ENCODE measurements at regions not wholly inside any gene's neighbourhood (a gene's known extent, or its start where the extent isn't known, plus 50 kb on each side); places are given as distances from the start of the nearest gene placed in this dataset.

- TF ChIP-seq, protein P1, sequence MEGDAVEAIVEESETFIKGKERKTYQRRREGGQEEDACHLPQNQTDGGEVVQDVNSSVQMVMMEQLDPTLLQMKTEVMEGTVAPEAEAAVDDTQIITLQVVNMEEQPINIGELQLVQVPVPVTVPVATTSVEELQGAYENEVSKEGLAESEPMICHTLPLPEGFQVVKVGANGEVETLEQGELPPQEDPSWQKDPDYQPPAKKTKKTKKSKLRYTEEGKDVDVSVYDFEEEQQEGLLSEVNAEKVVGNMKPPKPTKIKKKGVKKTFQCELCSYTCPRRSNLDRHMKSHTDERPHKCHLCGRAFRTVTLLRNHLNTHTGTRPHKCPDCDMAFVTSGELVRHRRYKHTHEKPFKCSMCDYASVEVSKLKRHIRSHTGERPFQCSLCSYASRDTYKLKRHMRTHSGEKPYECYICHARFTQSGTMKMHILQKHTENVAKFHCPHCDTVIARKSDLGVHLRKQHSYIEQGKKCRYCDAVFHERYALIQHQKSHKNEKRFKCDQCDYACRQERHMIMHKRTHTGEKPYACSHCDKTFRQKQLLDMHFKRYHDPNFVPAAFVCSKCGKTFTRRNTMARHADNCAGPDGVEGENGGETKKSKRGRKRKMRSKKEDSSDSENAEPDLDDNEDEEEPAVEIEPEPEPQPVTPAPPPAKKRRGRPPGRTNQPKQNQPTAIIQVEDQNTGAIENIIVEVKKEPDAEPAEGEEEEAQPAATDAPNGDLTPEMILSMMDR (IDR thresholded peaks at IDR 0.05 in 8 of 11, conservative IDR thresholded peaks at IDR 0.05 in 3 of 11), result no peak
- TF ChIP-seq POLR2A (IDR thresholded peaks at IDR 0.05) (no peak), POLR2AphosphoS5 (IDR thresholded peaks at IDR 0.05) (no peak)
These were observed 212.3 kb upstream of the IRX4 start for GRCh38 chr5:2095011-2095410.

All from spleen (tissue), 7 donors.